ENCODE measurements at regions not wholly inside any gene's neighbourhood (a gene's known extent, or its start where the extent isn't known, plus 50 kb on each side); places are given as distances from the start of the nearest gene placed in this dataset.

GRCh38 chr11:26201411-26201810 lies 130.5 kb upstream of the ANO3 start:
- ChIA-PET POLR2A (no interaction called here), CTCF (interaction anchor here (2.2 kb wide), 1 partner anchor 220 kb away, joined by 8 read pairs; no protein-coding TSS in a partner anchor)
- H3K4me3 ChIP-seq (ENCODE audit: low read depth, low read length), result no peak overlapping the region
- H3K27me3 ChIP-seq (ENCODE audit: control insufficient read depth, insufficient read depth, low read length), result no peaks in the 10 kb centered on the region
- H3K36me3 ChIP-seq (ENCODE audit: control insufficient read depth, insufficient read depth, low read length), result no peaks in the 10 kb centered on the region
- TF ChIP-seq, protein P1, sequence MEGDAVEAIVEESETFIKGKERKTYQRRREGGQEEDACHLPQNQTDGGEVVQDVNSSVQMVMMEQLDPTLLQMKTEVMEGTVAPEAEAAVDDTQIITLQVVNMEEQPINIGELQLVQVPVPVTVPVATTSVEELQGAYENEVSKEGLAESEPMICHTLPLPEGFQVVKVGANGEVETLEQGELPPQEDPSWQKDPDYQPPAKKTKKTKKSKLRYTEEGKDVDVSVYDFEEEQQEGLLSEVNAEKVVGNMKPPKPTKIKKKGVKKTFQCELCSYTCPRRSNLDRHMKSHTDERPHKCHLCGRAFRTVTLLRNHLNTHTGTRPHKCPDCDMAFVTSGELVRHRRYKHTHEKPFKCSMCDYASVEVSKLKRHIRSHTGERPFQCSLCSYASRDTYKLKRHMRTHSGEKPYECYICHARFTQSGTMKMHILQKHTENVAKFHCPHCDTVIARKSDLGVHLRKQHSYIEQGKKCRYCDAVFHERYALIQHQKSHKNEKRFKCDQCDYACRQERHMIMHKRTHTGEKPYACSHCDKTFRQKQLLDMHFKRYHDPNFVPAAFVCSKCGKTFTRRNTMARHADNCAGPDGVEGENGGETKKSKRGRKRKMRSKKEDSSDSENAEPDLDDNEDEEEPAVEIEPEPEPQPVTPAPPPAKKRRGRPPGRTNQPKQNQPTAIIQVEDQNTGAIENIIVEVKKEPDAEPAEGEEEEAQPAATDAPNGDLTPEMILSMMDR (IDR thresholded peaks at IDR 0.05; ENCODE audit: insufficient read depth, low read depth, low read length), result no peak
- no peak for DNase-seq (ENCODE audit: low read depth)

- TF ChIP-seq, protein P1 (IDR thresholded peaks at IDR 0.05; ENCODE audit: insufficient read depth, low read depth, low read length), result no peak
- ChIA-PET POLR2A (no interaction called here), CTCF (no interaction called here)
- Histone ChIP-seq H3K27me3 (ENCODE audit: control insufficient read depth, insufficient read depth, low read length) (no peaks in the 10 kb centered on the region), H3K4me3 (ENCODE audit: low read depth, low read length) (no peak overlapping the region), H3K36me3 (ENCODE audit: control insufficient read depth, insufficient read depth, low read length) (no peaks in the 10 kb centered on the region)
- DNase-seq (ENCODE audit: low read depth), result no peak
Measured at GRCh38 chr11:26202754-26203153, 129.2 kb upstream of the ANO3 start.

DNA sequence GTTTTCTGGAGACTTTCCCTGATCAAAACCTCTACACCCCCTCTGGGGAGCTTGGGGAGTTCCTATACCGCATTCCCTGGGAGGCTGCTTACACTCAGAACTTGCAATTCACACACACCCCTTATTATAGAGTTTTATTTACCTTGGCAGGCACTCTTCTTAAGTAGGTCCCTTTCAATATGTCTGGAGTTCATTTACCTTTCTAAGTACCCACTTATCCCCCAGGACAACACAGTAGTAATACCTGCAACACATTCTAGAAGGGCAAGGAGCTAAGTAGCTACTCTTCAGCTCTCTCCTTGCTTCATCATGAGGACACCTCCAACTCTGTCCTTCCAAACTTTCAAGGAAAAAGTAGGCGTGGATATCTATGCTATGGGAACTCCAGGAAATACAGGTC lies 127.8 kb upstream of the ANO3 start:
- H3K4me3 ChIP-seq (ENCODE audit: low read depth, low read length), result no peak overlapping the region
- ChIA-PET POLR2A (no interaction called here), CTCF (interaction anchor here (0.6 to 1.4 kb wide), 3 partner anchors 24 to 222 kb away, joined by 3 to 6 read pairs (median 3); no protein-coding TSS in a partner anchor)
- H3K36me3 ChIP-seq (ENCODE audit: control insufficient read depth, insufficient read depth, low read length), result no peaks in the 10 kb centered on the region
- TF ChIP-seq, protein P1 (IDR thresholded peaks at IDR 0.05; ENCODE audit: insufficient read depth, low read depth, low read length), result no peak
- no peaks in the 10 kb centered on the region for H3K27me3 ChIP-seq (ENCODE audit: control insufficient read depth, insufficient read depth, low read length)
- DNase-seq (ENCODE audit: low read depth), result no peak

- DNase-seq (ENCODE audit: low read depth), result no peak
- TF ChIP-seq, protein P1 (IDR thresholded peaks at IDR 0.05; ENCODE audit: insufficient read depth, low read depth, low read length), result no peak
- ChIA-PET CTCF (interaction anchor here (0.6 to 1.4 kb wide), 2 partner anchors 23 to 223 kb away, joined by 3 to 6 read pairs; no protein-coding TSS in a partner anchor), POLR2A (no interaction called here)
- H3K36me3 ChIP-seq (ENCODE audit: control insufficient read depth, insufficient read depth, low read length), result no peaks in the 10 kb centered on the region
- H3K27me3 ChIP-seq (ENCODE audit: control insufficient read depth, insufficient read depth, low read length), result no peaks in the 10 kb centered on the region
- H3K4me3 ChIP-seq (ENCODE audit: low read depth, low read length), result no peak overlapping the region
Measured at GRCh38 chr11:26204839-26205238, 127.1 kb upstream of the ANO3 start.

DNA sequence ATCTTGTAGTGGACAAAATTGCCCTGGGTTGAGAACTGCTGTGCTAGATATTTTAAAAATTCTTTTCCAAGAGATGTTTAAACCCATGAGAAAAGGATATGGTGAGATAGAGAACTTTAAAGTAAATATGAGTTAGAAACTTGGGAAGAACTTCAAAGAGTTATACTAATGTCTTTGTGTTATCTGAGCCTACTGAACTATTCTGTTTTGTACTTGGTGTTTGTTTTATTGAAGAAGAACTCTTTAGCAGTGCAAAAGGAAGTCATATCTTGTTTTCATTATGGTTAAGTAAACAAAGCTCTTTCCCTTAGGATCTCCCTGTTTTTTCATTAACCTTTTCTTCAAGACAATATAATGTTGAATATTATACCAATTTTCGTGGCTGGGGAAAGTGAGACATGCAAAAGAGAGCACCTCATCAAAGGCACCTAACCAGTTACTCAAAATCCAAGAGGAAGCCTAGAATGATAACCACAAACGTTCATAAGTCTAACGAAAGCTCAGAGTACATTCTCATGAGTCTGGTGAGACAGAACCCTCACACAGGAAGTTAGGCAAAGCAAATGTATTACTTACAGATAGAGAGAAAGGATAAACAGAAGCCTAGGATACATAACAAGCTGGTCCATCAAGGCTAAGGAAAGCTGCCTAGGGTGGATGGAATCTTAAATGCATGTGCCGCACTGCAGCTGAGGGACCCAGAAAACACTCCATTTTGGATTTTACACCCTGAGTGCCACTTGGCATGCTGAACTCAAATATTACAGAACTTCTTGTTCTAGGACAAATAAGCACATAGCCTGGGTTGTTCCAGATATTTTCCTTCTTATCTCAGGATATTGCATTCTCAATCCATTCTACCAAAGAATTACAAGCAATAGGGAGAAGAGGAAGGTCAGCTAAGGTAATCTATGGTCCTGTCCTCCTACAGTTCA lies 112.5 kb upstream of the ANO3 start:
- H3K27me3 ChIP-seq (ENCODE audit: control insufficient read depth, insufficient read depth, low read length), result no peaks in the 10 kb centered on the region
- H3K4me3 ChIP-seq (ENCODE audit: low read depth, low read length), result no peak overlapping the region
- ChIA-PET POLR2A (no interaction called here), CTCF (interaction anchor here (0.7 to 2.6 kb wide), 4 partner anchors 81 to 1563 kb away, joined by 3 to 16 read pairs (median 4); no protein-coding TSS in a partner anchor)
- no peaks in the 10 kb centered on the region for H3K36me3 ChIP-seq (ENCODE audit: control insufficient read depth, insufficient read depth, low read length)
- TF ChIP-seq, protein P1 (IDR thresholded peaks at IDR 0.05; ENCODE audit: insufficient read depth, low read depth, low read length), result no peak
- no peak for DNase-seq (ENCODE audit: low read depth)
